Retinal pigment epithelial cell (primary cell): ENCODE measurements at regions not wholly inside any gene's neighbourhood (a gene's known extent, or its start where the extent isn't known, plus 50 kb on each side); places are given as distances from the start of the nearest gene placed in this dataset.
A peak's percentile ranks its signal among the peaks of the same experiment; 100 is the strongest.

Experiments used
- DNase-seq: peaks from one replicate; pipeline ENCODE4 v3.0.0-alpha.2; 2010; ENCODE audit warnings: low read depth
- H3K4me3 ChIP-seq: 2 replicates; pipeline ENCODE4 v1.5.1; 2011; ENCODE audit warnings: mild to moderate bottlenecking, low read length, control low read depth, moderate library complexity
- CTCF ChIP-seq: conservative IDR thresholded peaks from 2 replicates; pipeline ENCODE4 v1.5.1; 2011; ENCODE audit warnings: low read depth, low read length, control low read depth, inconsistent platforms

- no peak for DNase-seq
- H3K4me3 ChIP-seq, result no peak overlapping the region
- no peak for TF ChIP-seq CTCF
These were observed 200.5 kb upstream of the POT1 start for GRCh38 chr7:125130173-125130572.

GRCh38 chr7:125127304-125127703, 197.7 kb upstream of the POT1 start:
- no peak overlapping the region for H3K4me3 ChIP-seq
- no peak for TF ChIP-seq CTCF
- no peak for DNase-seq

GRCh38 chr7:125126376-125126775, 196.8 kb upstream of the POT1 start:
- DNase-seq, result peak; percentile 26
- TF ChIP-seq CTCF, result no peak
- no peak overlapping the region for H3K4me3 ChIP-seq

- DNase-seq, result no peak
- H3K4me3 ChIP-seq, result no peak overlapping the region
- no peak for TF ChIP-seq CTCF
These were observed 195.7 kb upstream of the POT1 start for GRCh38 chr7:125125315-125125714.

GRCh38 chr7:125122173-125122572, 192.5 kb upstream of the POT1 start:
- no peak overlapping the region for H3K4me3 ChIP-seq
- DNase-seq, result no peak
- no peak for TF ChIP-seq CTCF

- no peak overlapping the region for H3K4me3 ChIP-seq
- TF ChIP-seq CTCF, result no peak
- no peak for DNase-seq
These were observed 190.0 kb upstream of the POT1 start for GRCh38 chr7:125119559-125120115.

- no peak overlapping the region for H3K4me3 ChIP-seq
- no peak for DNase-seq
- TF ChIP-seq CTCF, result no peak
These were observed 188.8 kb upstream of the POT1 start for GRCh38 chr7:125118444-125118843.
